ENCODE measurements at regions not wholly inside any gene's neighbourhood (a gene's known extent, or its start where the extent isn't known, plus 50 kb on each side); places are given as distances from the start of the nearest gene placed in this dataset.
A peak's percentile ranks its signal among the peaks of the same experiment; 100 is the strongest.

GRCh38 chrX:34880656-34881055 is 61.9 kb upstream of the FAM47B start:
- intact Hi-C loops (cut with micrococcal nuclease): loop anchor here (10.0 kb wide), 1 partner anchor 226 kb away; the partner anchor contains the start of gene TMEM47
- DNase-seq (ENCODE audit: unreplicated experiment): peak; percentile 46
- H3K27me3 Mint-ChIP-seq (ENCODE audit: insufficient read depth, unreplicated experiment): peaks cover 5% of the 10 kb centered on the region
- no TSS peak for BruUV-seq (replicated peaks)
- H3K36me3 Mint-ChIP-seq (ENCODE audit: insufficient read depth, unreplicated experiment): no peaks in the 10 kb centered on the region
- H3K27ac Mint-ChIP-seq (ENCODE audit: low read depth, unreplicated experiment): peak overlapping the region; percentile 59
- no peak for TF ChIP-seq CTCF (IDR thresholded peaks at IDR 0.05; ENCODE audit: unreplicated experiment)
- H3K4me1 Mint-ChIP-seq (ENCODE audit: insufficient read depth, unreplicated experiment): peaks cover under 1% of the 10 kb centered on the region
- H3K9me3 Mint-ChIP-seq (ENCODE audit: unreplicated experiment): no peaks in the 10 kb centered on the region
- ChIA-PET CTCF (no interaction called here), POLR2A (no interaction called here)
- H3K4me3 Mint-ChIP-seq (ENCODE audit: unreplicated experiment): no peak overlapping the region

GRCh38 chrX:34881671-34882070 is 60.9 kb upstream of the FAM47B start:
- POLR2A ChIA-PET: interaction anchor here (0.7 kb wide), 1 partner anchor 35 kb away, joined by 3 read pairs; no protein-coding TSS in a partner anchor
- Mint-ChIP-seq H3K27ac (ENCODE audit: low read depth, unreplicated experiment) (no peak overlapping the region), H3K27me3 (ENCODE audit: insufficient read depth, unreplicated experiment) (peaks cover 4% of the 10 kb centered on the region), H3K4me1 (ENCODE audit: insufficient read depth, unreplicated experiment) (no peaks in the 10 kb centered on the region), H3K4me3 (ENCODE audit: unreplicated experiment) (no peak overlapping the region), H3K9me3 (ENCODE audit: unreplicated experiment) (no peaks in the 10 kb centered on the region), H3K36me3 (ENCODE audit: insufficient read depth, unreplicated experiment) (no peaks in the 10 kb centered on the region)
- TF ChIP-seq CTCF (IDR thresholded peaks at IDR 0.05; ENCODE audit: unreplicated experiment): no peak
- no TSS peak for BruUV-seq (replicated peaks)
- CTCF ChIA-PET: no interaction called here
- no peak for DNase-seq (ENCODE audit: unreplicated experiment)
- intact Hi-C loops (cut with micrococcal nuclease): loop anchor here (10.0 kb wide), 1 partner anchor 227 kb away; the partner anchor contains the start of gene TMEM47

GRCh38 chrX:34884817-34885216 is 57.8 kb upstream of the FAM47B start:
- ChIA-PET POLR2A (interaction anchor here (1.6 kb wide), 1 partner anchor 12 kb away, joined by 4 read pairs; no protein-coding TSS in a partner anchor), CTCF (interaction anchor here (1.0 to 1.1 kb wide), 2 partner anchors 9 to 34 kb away, joined by 3 to 4 read pairs; no protein-coding TSS in a partner anchor)
- peak; percentile 80 for DNase-seq (ENCODE audit: unreplicated experiment)
- TF ChIP-seq CTCF (IDR thresholded peaks at IDR 0.05; ENCODE audit: unreplicated experiment): no peak
- no TSS peak for BruUV-seq (replicated peaks)
- H3K27ac Mint-ChIP-seq (ENCODE audit: low read depth, unreplicated experiment): no peak overlapping the region
- H3K4me1 Mint-ChIP-seq (ENCODE audit: insufficient read depth, unreplicated experiment): no peaks in the 10 kb centered on the region
- intact Hi-C loops (cut with micrococcal nuclease): loop anchor here (10.0 kb wide), 1 partner anchor 230 kb away; the partner anchor contains the start of gene TMEM47
- peaks cover 15% of the 10 kb centered on the region for H3K27me3 Mint-ChIP-seq (ENCODE audit: insufficient read depth, unreplicated experiment)
- no peak overlapping the region for H3K4me3 Mint-ChIP-seq (ENCODE audit: unreplicated experiment)
- H3K9me3 Mint-ChIP-seq (ENCODE audit: unreplicated experiment): no peaks in the 10 kb centered on the region
- no peaks in the 10 kb centered on the region for H3K36me3 Mint-ChIP-seq (ENCODE audit: insufficient read depth, unreplicated experiment)

DNA sequence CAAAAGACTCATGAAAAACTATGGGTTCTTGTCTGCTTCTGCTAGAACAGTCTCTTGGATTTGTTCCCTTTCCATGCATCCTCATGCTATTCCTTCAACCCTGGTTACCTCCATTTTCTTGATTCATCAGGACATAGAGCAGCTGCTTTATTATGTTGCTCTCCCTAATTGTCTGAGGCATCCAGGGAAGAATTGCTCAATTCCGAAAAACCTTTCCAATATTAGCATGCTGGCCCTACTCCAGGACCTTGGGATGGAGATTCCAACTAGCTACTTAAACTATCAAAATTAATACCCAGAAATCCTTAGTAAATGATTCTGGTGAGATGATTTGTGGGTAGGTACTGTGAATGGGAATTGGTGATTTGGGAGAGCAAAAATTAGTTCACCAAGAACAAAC is 56.6 kb upstream of the FAM47B start:
- POLR2A ChIA-PET: interaction anchor here (1.6 kb wide), 1 partner anchor 11 kb away, joined by 4 read pairs; no protein-coding TSS in a partner anchor
- CTCF ChIA-PET: interaction anchor here (0.5 to 1.0 kb wide), 2 partner anchors 8 to 229 kb away, joined by 3 to 4 read pairs; partner anchors contain the start of gene TMEM47
- Mint-ChIP-seq H3K27me3 (ENCODE audit: insufficient read depth, unreplicated experiment) (peaks cover 20% of the 10 kb centered on the region), H3K36me3 (ENCODE audit: insufficient read depth, unreplicated experiment) (no peaks in the 10 kb centered on the region), H3K4me1 (ENCODE audit: insufficient read depth, unreplicated experiment) (no peaks in the 10 kb centered on the region), H3K4me3 (ENCODE audit: unreplicated experiment) (no peak overlapping the region), H3K9me3 (ENCODE audit: unreplicated experiment) (no peaks in the 10 kb centered on the region), H3K27ac (ENCODE audit: low read depth, unreplicated experiment) (no peak overlapping the region)
- peak; percentile 11 for DNase-seq (ENCODE audit: unreplicated experiment)
- intact Hi-C loops (cut with micrococcal nuclease): loop anchor here (10.0 kb wide), 1 partner anchor 231 kb away; the partner anchor contains the start of gene TMEM47
- no peak for TF ChIP-seq CTCF (IDR thresholded peaks at IDR 0.05; ENCODE audit: unreplicated experiment)
- no TSS peak for BruUV-seq (replicated peaks)

All from MCF 10A (cell line).